ENCODE measurements at regions not wholly inside any gene's neighbourhood (a gene's known extent, or its start where the extent isn't known, plus 50 kb on each side); places are given as distances from the start of the nearest gene placed in this dataset.

GRCh38 chr7:19948160-19948559, 174.7 kb upstream of the TMEM196 start:
- Histone ChIP-seq H3K4me3 (replicated peaks in 1 of 3; ENCODE audit: insufficient read depth in 1 of 3, low read depth in 2 of 3, low read length in 3 of 3) (no peak overlapping the region), H3K27me3 (ENCODE audit: control insufficient read depth in 1 of 2, insufficient read depth in 2 of 2, low read length in 2 of 2) (no peaks in the 10 kb centered on the region), H3K79me2 (ENCODE audit: insufficient read depth, low read length) (no peaks in the 10 kb centered on the region), H3K36me3 (replicated peaks in 1 of 2; ENCODE audit: control insufficient read depth in 1 of 2, insufficient read depth in 2 of 2, low read length in 2 of 2) (no peaks in the 10 kb centered on the region), H3K27ac (ENCODE audit: extremely low read length, insufficient read depth, low read length) (no peak overlapping the region), H3K4me2 (ENCODE audit: low read depth, low read length) (no peak overlapping the region), H2AFZ (ENCODE audit: low read length) (no peak overlapping the region), H3K9ac (ENCODE audit: insufficient read depth, low read depth, low read length) (no peak overlapping the region), H4K20me1 (ENCODE audit: insufficient read depth, low read length) (no peaks in the 10 kb centered on the region), H3K4me1 (ENCODE audit: insufficient read depth, low read length) (no peaks in the 10 kb centered on the region), H3K9me3 (ENCODE audit: low read length) (peaks cover 40% of the 10 kb centered on the region)
- DNase-seq (ENCODE audit: low spot score) (no peak), FAIRE-seq (no peak), ATAC-seq (no peak)
- in situ Hi-C loops (cut with HindIII; ENCODE audit: extremely low pct_ligation_motif_present, low pct_unique_long_range_greater_than_20kb) = no loop called here
- intact Hi-C loops (cut with micrococcal nuclease; ENCODE audit: unreplicated experiment) = no loop called here
- ChIA-PET POLR2A (no interaction called here), CTCF (ENCODE audit: low intra/inter-chr PET ratio, low total read pairs) (no interaction called here)
- BruUV-seq (replicated peaks) = no TSS peak
- TF ChIP-seq ZNF749 (CRISPR knock-in tag; IDR thresholded peaks at IDR 0.05; ENCODE audit: borderline replicate concordance) (no peak), ZHX1 (CRISPR knock-in tag; IDR thresholded peaks at IDR 0.05; ENCODE audit: low read depth) (no peak), ZNF407 (CRISPR knock-in tag; IDR thresholded peaks at IDR 0.05; ENCODE audit: not compliant biosample characterization) (no peak), ERF (CRISPR knock-in tag; IDR thresholded peaks at IDR 0.05) (no peak)
- WGBS (ENCODE audit: low lambda C conversion rate) = 2% methylated on average over 3 of the region's 3 CpGs

Data from HepG2 (cell line).